Calu3 (cell line): ENCODE measurements at regions not wholly inside any gene's neighbourhood (a gene's known extent, or its start where the extent isn't known, plus 50 kb on each side); places are given as distances from the start of the nearest gene placed in this dataset.

Source experiments
- BruUV-seq: library from RNA; stranded (reverse); fragments of 400-500 nt; replicated peaks from 2 replicates; lab custom pipeline; 2021; lab: Mats Ljungman, UMichigan
- CTCF ChIA-PET: fragments of 300-600 bp; sonication (Branson Sonifier 250); formaldehyde crosslinking; loops from one replicate; lab custom pipeline; 2022; ENCODE audit warnings: antibody characterized with exemption; lab: Charles Lee
- DNase-seq: peaks from one replicate; pipeline ENCODE4 v3.0.0; 2022
- H3K27ac Mint-ChIP-seq: one replicate; pipeline ENCODE4 v1.8.0; 2022; ENCODE audit warnings: mixed read lengths; ENCODE audit not compliant: unreplicated experiment
- H3K27me3 Mint-ChIP-seq: one replicate; pipeline ENCODE4 v1.8.0; 2022; ENCODE audit warnings: mixed read lengths; ENCODE audit not compliant: unreplicated experiment
- H3K36me3 Mint-ChIP-seq: one replicate; pipeline ENCODE4 v1.8.0; 2022; ENCODE audit warnings: mild to moderate bottlenecking, moderate library complexity, mixed read lengths; ENCODE audit not compliant: insufficient read depth, unreplicated experiment
- H3K4me1 Mint-ChIP-seq: one replicate; pipeline ENCODE4 v1.8.0; 2022; ENCODE audit warnings: mild to moderate bottlenecking, low read depth, mixed read lengths; ENCODE audit not compliant: unreplicated experiment
- H3K4me3 Mint-ChIP-seq: one replicate; pipeline ENCODE4 v1.8.0; 2022; ENCODE audit warnings: mild to moderate bottlenecking, low read depth, moderate library complexity, mixed read lengths; ENCODE audit not compliant: unreplicated experiment
- H3K9me3 Mint-ChIP-seq: one replicate; pipeline ENCODE4 v1.8.0; 2022; ENCODE audit warnings: low read depth, mixed read lengths; ENCODE audit not compliant: unreplicated experiment
- intact Hi-C: fragments of 100-400 bp; cut with micrococcal nuclease; formaldehyde crosslinking; loops from one replicate; pipeline ENCODE4 v1.10.0; 2022; ENCODE audit not compliant: unreplicated experiment
- TF ChIP-seq, protein P1 (sequence below): fragments of 200-600 bp; IDR thresholded peaks from one replicate; pipeline ENCODE4 v1.8.0; 2022; ENCODE audit warnings: antibody characterized with exemption; ENCODE audit not compliant: unreplicated experiment

DNA sequence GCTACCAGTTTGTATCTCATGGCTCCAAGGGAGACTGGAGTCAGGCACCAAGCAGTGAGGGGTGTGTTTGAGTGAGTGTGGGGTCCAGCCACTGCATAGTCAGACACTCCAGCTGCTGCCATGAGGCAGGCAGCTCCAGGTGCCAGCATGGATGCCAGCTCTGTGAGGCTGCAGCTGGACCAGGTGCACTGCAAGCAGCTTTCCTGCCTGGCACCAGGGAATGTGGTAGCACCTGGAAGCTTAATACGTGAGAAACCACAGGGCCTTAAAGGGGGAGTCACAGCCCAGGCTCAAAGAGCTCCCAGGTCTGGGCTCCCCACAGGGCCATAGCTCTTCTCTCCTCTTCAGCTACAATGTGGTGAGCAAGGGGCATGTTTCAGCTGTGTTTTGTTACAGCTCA is 817.8 kb upstream of the LUZP2 start:
- H3K9me3 Mint-ChIP-seq, result no peaks in the 10 kb centered on the region
- H3K36me3 Mint-ChIP-seq, result no peaks in the 10 kb centered on the region
- DNase-seq, result no peak
- no TSS peak for BruUV-seq
- H3K27ac Mint-ChIP-seq, result no peak overlapping the region
- no peaks in the 10 kb centered on the region for H3K4me1 Mint-ChIP-seq
- intact Hi-C loops, result no loop called here
- H3K4me3 Mint-ChIP-seq, result no peak overlapping the region
- CTCF ChIA-PET, result no interaction called here
- TF ChIP-seq, protein P1, sequence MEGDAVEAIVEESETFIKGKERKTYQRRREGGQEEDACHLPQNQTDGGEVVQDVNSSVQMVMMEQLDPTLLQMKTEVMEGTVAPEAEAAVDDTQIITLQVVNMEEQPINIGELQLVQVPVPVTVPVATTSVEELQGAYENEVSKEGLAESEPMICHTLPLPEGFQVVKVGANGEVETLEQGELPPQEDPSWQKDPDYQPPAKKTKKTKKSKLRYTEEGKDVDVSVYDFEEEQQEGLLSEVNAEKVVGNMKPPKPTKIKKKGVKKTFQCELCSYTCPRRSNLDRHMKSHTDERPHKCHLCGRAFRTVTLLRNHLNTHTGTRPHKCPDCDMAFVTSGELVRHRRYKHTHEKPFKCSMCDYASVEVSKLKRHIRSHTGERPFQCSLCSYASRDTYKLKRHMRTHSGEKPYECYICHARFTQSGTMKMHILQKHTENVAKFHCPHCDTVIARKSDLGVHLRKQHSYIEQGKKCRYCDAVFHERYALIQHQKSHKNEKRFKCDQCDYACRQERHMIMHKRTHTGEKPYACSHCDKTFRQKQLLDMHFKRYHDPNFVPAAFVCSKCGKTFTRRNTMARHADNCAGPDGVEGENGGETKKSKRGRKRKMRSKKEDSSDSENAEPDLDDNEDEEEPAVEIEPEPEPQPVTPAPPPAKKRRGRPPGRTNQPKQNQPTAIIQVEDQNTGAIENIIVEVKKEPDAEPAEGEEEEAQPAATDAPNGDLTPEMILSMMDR, result no peak
- H3K27me3 Mint-ChIP-seq, result no peaks in the 10 kb centered on the region

DNA sequence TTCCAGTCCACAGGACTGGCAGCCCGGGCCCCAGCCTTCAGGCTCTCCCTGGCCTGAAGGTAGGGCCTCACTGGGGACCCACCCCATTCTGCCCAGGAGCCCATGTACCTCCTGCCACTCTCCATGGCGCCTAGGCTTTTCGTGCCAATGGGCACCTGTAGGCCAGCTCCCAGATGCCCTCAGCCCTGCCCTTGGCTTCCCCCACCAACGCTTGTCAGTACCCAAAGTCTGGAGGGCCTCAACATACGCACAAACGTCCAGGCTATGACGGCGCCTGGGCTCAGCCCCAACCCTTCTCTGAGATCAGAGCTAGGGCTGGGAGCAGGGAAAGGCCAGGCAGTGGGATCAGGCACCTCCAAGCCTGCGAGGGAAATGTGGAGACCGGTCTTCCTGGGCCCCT is 816.9 kb upstream of the LUZP2 start:
- intact Hi-C loops, result no loop called here
- TF ChIP-seq, protein P1, result no peak
- Mint-ChIP-seq H3K27me3 (no peaks in the 10 kb centered on the region), H3K9me3 (no peaks in the 10 kb centered on the region), H3K4me1 (no peaks in the 10 kb centered on the region), H3K36me3 (no peaks in the 10 kb centered on the region), H3K27ac (no peak overlapping the region), H3K4me3 (no peak overlapping the region)
- BruUV-seq, result no TSS peak
- no peak for DNase-seq
- CTCF ChIA-PET, result no interaction called here

DNA sequence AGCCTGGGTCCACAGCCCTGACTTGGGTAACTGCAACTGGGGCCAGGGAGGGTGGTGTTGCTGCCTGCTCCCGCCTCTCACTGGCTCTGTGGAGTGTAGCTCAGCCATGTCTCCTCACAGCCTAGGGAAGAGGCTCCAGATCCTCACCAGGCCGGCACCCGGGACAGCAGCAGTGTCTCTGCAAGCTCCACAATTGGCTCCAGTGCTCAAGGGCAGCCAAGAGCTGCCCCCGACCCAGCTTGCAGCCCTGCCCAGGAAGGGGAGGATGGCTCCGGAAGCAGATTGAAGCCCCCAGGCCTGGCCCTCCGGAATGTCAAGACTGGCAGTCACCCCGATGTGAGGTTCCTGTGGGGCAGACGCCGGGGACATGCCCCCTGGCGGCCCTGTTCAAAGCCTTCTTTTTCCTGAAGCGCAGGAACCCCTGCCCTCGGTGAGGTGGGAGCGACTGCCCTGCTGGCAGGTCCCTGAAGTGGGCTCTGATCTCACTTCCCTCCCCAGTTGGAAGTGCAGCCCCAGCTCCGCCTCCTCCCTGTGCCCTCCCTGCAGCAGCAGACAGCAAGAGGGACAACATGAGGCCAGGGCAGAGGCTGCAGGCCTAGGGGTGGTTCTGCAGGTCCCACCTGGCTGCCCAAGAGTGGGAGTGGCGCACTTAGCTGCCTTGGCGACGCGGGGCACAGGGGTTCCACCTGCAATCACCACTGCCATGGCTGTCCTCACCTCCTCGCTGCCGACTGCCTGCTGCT is 816.2 kb upstream of the LUZP2 start:
- Mint-ChIP-seq H3K4me3 (no peak overlapping the region), H3K9me3 (no peaks in the 10 kb centered on the region), H3K4me1 (no peaks in the 10 kb centered on the region), H3K36me3 (no peaks in the 10 kb centered on the region), H3K27ac (no peak overlapping the region), H3K27me3 (no peaks in the 10 kb centered on the region)
- TF ChIP-seq, protein P1, result no peak
- no TSS peak for BruUV-seq
- intact Hi-C loops, result no loop called here
- DNase-seq, result no peak
- CTCF ChIA-PET, result no interaction called here

DNA sequence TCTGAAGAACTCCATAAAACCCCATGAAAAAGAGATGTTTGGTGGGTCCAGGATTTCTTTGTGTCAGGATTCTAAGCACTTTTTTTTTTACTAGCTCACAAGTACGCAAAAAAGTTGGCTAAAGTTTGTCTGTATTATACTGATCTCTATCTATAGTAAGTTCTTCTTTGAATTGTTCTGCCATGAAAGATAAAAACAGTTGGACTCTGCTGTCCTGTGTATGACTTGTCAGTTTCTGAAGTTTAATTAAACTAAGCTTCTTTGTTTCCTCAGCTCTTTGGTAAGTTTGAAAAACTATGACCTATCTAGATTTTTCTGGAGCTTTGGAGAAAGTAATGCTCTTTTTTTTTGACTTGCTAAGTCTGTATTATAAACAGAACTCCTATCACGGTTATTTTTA is 812.2 kb upstream of the LUZP2 start:
- H3K4me3 Mint-ChIP-seq, result no peak overlapping the region
- H3K36me3 Mint-ChIP-seq, result no peaks in the 10 kb centered on the region
- BruUV-seq, result no TSS peak
- intact Hi-C loops, result no loop called here
- no peak for DNase-seq
- no peaks in the 10 kb centered on the region for H3K27me3 Mint-ChIP-seq
- no peak overlapping the region for H3K27ac Mint-ChIP-seq
- TF ChIP-seq, protein P1, result no peak
- H3K9me3 Mint-ChIP-seq, result no peaks in the 10 kb centered on the region
- CTCF ChIA-PET, result no interaction called here
- no peaks in the 10 kb centered on the region for H3K4me1 Mint-ChIP-seq
